ENCODE measurements at regions not wholly inside any gene's neighbourhood (a gene's known extent, or its start where the extent isn't known, plus 50 kb on each side); places are given as distances from the start of the nearest gene placed in this dataset.
"Not testable (repeated sequence)": the region's sequence is repeated elsewhere in the genome, so short reads cannot be mapped to it uniquely, and the experiment has no call there.

- TF ChIP-seq POLR2A (IDR thresholded peaks at IDR 0.05; ENCODE audit: low read length); GATA1 (IDR thresholded peaks at IDR 0.05; ENCODE audit: low read depth, low read length): not testable (repeated sequence)
Measured at GRCh38 chr11:71709541-71709940, 123.5 kb upstream of the DEFB108B start.
